ENCODE measurements at regions not wholly inside any gene's neighbourhood (a gene's known extent, or its start where the extent isn't known, plus 50 kb on each side); places are given as distances from the start of the nearest gene placed in this dataset.

DNA sequence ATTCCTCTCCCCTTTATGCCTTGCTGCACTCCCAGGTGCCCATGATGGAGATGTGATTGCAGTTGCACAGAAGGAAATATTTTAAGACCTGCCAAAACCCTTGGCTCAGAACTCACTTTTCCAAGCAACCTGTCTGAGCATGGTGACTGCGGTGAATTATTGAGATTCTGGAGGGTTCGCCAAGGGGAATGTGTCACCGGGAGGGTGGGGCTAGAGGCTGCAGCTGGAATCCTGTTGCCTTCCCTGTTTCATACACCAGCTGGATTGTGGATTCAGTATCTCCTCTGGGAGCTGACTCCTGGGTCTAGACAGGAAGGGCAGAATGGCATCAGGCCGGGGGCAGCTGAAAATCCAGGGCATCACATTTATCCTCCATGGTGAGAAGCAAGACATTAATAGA lies 527.2 kb downstream of the TMEM114 start:
- H3K27me3 ChIP-seq, result no peaks in the 10 kb centered on the region
- no peaks in the 10 kb centered on the region for H4K20me1 ChIP-seq (ENCODE audit: low read depth)
- H3K27ac ChIP-seq, result no peak overlapping the region
- Mint-ChIP-seq H3K36me3 (no peaks in the 10 kb centered on the region), H3K9me3 (peaks cover 12% of the 10 kb centered on the region), H3K27ac (no peak overlapping the region), H3K4me1 (no peaks in the 10 kb centered on the region), H3K4me3 (no peak overlapping the region), H3K27me3 (ENCODE audit: insufficient read depth, low read depth) (peaks cover 5% of the 10 kb centered on the region)
- no peak for DNase-seq (ENCODE audit: low spot score)
- H3K4me3 ChIP-seq, result no peak overlapping the region
- H3K4me1 ChIP-seq, result no peaks in the 10 kb centered on the region
- no peaks in the 10 kb centered on the region for H3K79me2 ChIP-seq (ENCODE audit: low read depth)
- H3K9ac ChIP-seq, result no peak overlapping the region
- no peaks in the 10 kb centered on the region for H3F3A ChIP-seq (ENCODE audit: low read depth)
- H2AFZ ChIP-seq (replicated peaks), result no peak overlapping the region
- H3K4me2 ChIP-seq, result no peak overlapping the region
- no peaks in the 10 kb centered on the region for H3K36me3 ChIP-seq
- H3K9me3 ChIP-seq (ENCODE audit: low read depth), result no peaks in the 10 kb centered on the region
- TF ChIP-seq, protein P1, sequence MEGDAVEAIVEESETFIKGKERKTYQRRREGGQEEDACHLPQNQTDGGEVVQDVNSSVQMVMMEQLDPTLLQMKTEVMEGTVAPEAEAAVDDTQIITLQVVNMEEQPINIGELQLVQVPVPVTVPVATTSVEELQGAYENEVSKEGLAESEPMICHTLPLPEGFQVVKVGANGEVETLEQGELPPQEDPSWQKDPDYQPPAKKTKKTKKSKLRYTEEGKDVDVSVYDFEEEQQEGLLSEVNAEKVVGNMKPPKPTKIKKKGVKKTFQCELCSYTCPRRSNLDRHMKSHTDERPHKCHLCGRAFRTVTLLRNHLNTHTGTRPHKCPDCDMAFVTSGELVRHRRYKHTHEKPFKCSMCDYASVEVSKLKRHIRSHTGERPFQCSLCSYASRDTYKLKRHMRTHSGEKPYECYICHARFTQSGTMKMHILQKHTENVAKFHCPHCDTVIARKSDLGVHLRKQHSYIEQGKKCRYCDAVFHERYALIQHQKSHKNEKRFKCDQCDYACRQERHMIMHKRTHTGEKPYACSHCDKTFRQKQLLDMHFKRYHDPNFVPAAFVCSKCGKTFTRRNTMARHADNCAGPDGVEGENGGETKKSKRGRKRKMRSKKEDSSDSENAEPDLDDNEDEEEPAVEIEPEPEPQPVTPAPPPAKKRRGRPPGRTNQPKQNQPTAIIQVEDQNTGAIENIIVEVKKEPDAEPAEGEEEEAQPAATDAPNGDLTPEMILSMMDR (IDR thresholded peaks at IDR 0.05), result no peak
- no peak for TF ChIP-seq EZH2phosphoT487 (IDR thresholded peaks at IDR 0.05)
- TF ChIP-seq EZH2 (IDR thresholded peaks at IDR 0.05), result no peak

DNA sequence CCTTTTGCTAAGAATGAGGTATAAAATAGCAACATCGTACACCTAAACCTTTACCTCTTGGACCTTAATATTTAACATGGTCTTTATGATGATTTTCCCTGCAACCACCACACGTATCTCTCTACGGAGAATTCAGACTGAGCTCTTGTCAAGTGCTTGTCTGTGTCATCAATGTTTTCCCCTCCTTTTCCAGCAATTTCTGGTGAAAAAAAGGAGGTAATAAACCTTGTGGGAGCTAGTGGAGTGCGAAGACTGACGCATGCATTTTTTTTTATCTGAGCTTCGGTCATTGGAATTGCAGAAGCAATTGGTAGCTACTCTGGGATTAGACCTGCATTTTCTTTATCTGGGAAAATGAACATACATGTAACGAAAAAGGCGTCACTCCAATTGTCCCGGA lies 527.6 kb downstream of the TMEM114 start:
- TF ChIP-seq EZH2phosphoT487 (IDR thresholded peaks at IDR 0.05) (no peak), EZH2 (IDR thresholded peaks at IDR 0.05) (no peak)
- TF ChIP-seq, protein P1 (IDR thresholded peaks at IDR 0.05), result no peak
- Mint-ChIP-seq H3K36me3 (no peaks in the 10 kb centered on the region), H3K9me3 (peaks cover 12% of the 10 kb centered on the region), H3K4me3 (no peak overlapping the region), H3K27ac (no peak overlapping the region), H3K27me3 (ENCODE audit: insufficient read depth, low read depth) (peaks cover 5% of the 10 kb centered on the region), H3K4me1 (no peaks in the 10 kb centered on the region)
- Histone ChIP-seq H3K27me3 (no peaks in the 10 kb centered on the region), H3K36me3 (no peaks in the 10 kb centered on the region), H3F3A (ENCODE audit: low read depth) (no peaks in the 10 kb centered on the region), H3K79me2 (ENCODE audit: low read depth) (no peaks in the 10 kb centered on the region), H3K4me2 (no peak overlapping the region), H4K20me1 (ENCODE audit: low read depth) (no peaks in the 10 kb centered on the region), H2AFZ (replicated peaks) (no peak overlapping the region), H3K4me1 (no peaks in the 10 kb centered on the region), H3K27ac (no peak overlapping the region), H3K9me3 (ENCODE audit: low read depth) (no peaks in the 10 kb centered on the region), H3K4me3 (no peak overlapping the region), H3K9ac (no peak overlapping the region)
- no peak for DNase-seq (ENCODE audit: low spot score)

DNA sequence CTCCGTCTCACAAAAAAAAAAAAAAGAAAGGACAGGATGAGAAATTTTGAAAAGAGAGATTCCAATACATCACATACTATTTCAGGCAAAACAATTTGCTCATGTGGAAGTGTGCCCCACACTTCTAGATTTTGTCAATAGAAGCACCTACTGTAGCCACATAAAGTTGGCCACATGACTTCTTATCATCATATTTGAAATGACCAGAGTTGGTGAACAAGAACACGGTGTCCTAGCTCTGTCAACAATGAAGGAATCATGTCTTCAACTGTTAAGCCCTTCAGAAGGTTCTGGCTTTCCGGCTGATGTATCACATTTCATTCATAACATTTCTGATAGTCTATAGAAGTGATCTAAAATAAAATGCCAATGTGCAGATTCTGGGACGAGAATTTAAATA lies 534.5 kb downstream of the TMEM114 start:
- no peaks in the 10 kb centered on the region for H3K4me1 ChIP-seq
- Mint-ChIP-seq H3K27ac (no peak overlapping the region), H3K4me3 (no peak overlapping the region), H3K36me3 (no peaks in the 10 kb centered on the region), H3K27me3 (ENCODE audit: insufficient read depth, low read depth) (no peaks in the 10 kb centered on the region), H3K4me1 (no peaks in the 10 kb centered on the region), H3K9me3 (no peaks in the 10 kb centered on the region)
- peaks cover 5% of the 10 kb centered on the region for H3K9me3 ChIP-seq (ENCODE audit: low read depth)
- no peak for DNase-seq (ENCODE audit: low spot score)
- no peaks in the 10 kb centered on the region for H3K79me2 ChIP-seq (ENCODE audit: low read depth)
- H3K4me3 ChIP-seq, result no peak overlapping the region
- no peak overlapping the region for H3K4me2 ChIP-seq
- no peak overlapping the region for H3K27ac ChIP-seq
- no peaks in the 10 kb centered on the region for H3K36me3 ChIP-seq
- H3K9ac ChIP-seq, result no peak overlapping the region
- H3K27me3 ChIP-seq, result no peaks in the 10 kb centered on the region
- no peak overlapping the region for H2AFZ ChIP-seq (replicated peaks)
- TF ChIP-seq EZH2phosphoT487 (IDR thresholded peaks at IDR 0.05) (no peak), EZH2 (IDR thresholded peaks at IDR 0.05) (no peak)
- TF ChIP-seq, protein P1 (IDR thresholded peaks at IDR 0.05), result no peak
- H4K20me1 ChIP-seq (ENCODE audit: low read depth), result no peaks in the 10 kb centered on the region
- H3F3A ChIP-seq (ENCODE audit: low read depth), result no peaks in the 10 kb centered on the region

DNA sequence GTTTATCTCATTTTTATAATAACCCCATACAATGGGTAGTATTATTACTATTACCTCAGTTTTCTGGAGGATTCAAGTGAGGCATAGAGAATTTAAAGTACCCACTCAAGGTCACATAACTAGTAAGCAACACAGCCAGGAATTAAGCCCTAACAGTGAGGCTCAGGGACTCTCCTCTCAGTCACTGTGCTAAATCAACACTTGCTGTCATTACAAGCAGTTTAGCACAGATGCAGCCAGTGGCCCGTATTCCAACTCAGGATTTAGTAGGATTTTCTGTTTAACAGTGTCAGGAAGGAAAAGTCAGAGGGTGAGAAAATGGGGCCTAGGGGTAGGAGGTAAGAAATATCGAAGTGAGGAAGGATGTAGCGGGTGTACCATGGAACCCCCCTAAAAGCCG lies 536.9 kb downstream of the TMEM114 start:
- TF ChIP-seq, protein P1 (IDR thresholded peaks at IDR 0.05), result no peak
- TF ChIP-seq EZH2 (IDR thresholded peaks at IDR 0.05) (no peak), EZH2phosphoT487 (IDR thresholded peaks at IDR 0.05) (no peak)
- Histone ChIP-seq H3K79me2 (ENCODE audit: low read depth) (no peaks in the 10 kb centered on the region), H3K4me2 (no peak overlapping the region), H4K20me1 (ENCODE audit: low read depth) (no peaks in the 10 kb centered on the region), H3K9ac (no peak overlapping the region), H3K9me3 (ENCODE audit: low read depth) (peaks cover 6% of the 10 kb centered on the region), H3K36me3 (no peaks in the 10 kb centered on the region), H3F3A (ENCODE audit: low read depth) (no peaks in the 10 kb centered on the region), H3K4me1 (no peaks in the 10 kb centered on the region), H3K27ac (no peak overlapping the region), H3K4me3 (no peak overlapping the region), H3K27me3 (no peaks in the 10 kb centered on the region), H2AFZ (replicated peaks) (no peak overlapping the region)
- H3K4me1 Mint-ChIP-seq, result no peaks in the 10 kb centered on the region
- no peaks in the 10 kb centered on the region for H3K27me3 Mint-ChIP-seq (ENCODE audit: insufficient read depth, low read depth)
- no peaks in the 10 kb centered on the region for H3K9me3 Mint-ChIP-seq
- no peaks in the 10 kb centered on the region for H3K36me3 Mint-ChIP-seq
- H3K4me3 Mint-ChIP-seq, result no peak overlapping the region
- DNase-seq (ENCODE audit: low spot score), result no peak
- no peak overlapping the region for H3K27ac Mint-ChIP-seq

Measured in neural progenitor cell (in vitro differentiated cells).